ENCODE measurements at regions not wholly inside any gene's neighbourhood (a gene's known extent, or its start where the extent isn't known, plus 50 kb on each side); places are given as distances from the start of the nearest gene placed in this dataset.

- Histone ChIP-seq H3K4me3 (ENCODE audit: low read depth, low read length) (no peak overlapping the region), H3K36me3 (ENCODE audit: control insufficient read depth, insufficient read depth, low read length) (no peaks in the 10 kb centered on the region), H3K27me3 (ENCODE audit: control insufficient read depth, insufficient read depth, low read length) (no peaks in the 10 kb centered on the region; the same call in 1 of the 2 replicates)
- no peak for TF ChIP-seq CTCF (IDR thresholded peaks at IDR 0.05; ENCODE audit: insufficient read depth, low read depth, low read length)
- ChIA-PET POLR2A (no interaction called here), CTCF (interaction anchor here (2.1 kb wide), 1 partner anchor 8 kb away, joined by 5 read pairs; no protein-coding TSS in a partner anchor)
- DNase-seq (ENCODE audit: low read depth), result no peak
Observed at GRCh38 chr6:125474061-125474460, 172.3 kb upstream of the HDDC2 start.

GRCh38 chr6:125477156-125477555 lies 175.4 kb upstream of the HDDC2 start:
- H3K36me3 ChIP-seq (ENCODE audit: control insufficient read depth, insufficient read depth, low read length), result no peaks in the 10 kb centered on the region
- ChIA-PET CTCF (no interaction called here), POLR2A (no interaction called here)
- no peak for TF ChIP-seq CTCF (IDR thresholded peaks at IDR 0.05; ENCODE audit: insufficient read depth, low read depth, low read length)
- no peak for DNase-seq (ENCODE audit: low read depth)
- no peaks in the 10 kb centered on the region for H3K27me3 ChIP-seq (ENCODE audit: control insufficient read depth, insufficient read depth, low read length)
- H3K4me3 ChIP-seq (ENCODE audit: low read depth, low read length), result no peak overlapping the region

GRCh38 chr6:125477844-125478243 lies 176.1 kb upstream of the HDDC2 start:
- POLR2A ChIA-PET, result no interaction called here
- CTCF ChIA-PET, result no interaction called here
- DNase-seq (ENCODE audit: low read depth), result no peak
- Histone ChIP-seq H3K4me3 (ENCODE audit: low read depth, low read length) (no peak overlapping the region), H3K36me3 (ENCODE audit: control insufficient read depth, insufficient read depth, low read length) (no peaks in the 10 kb centered on the region), H3K27me3 (ENCODE audit: control insufficient read depth, insufficient read depth, low read length) (no peaks in the 10 kb centered on the region)
- no peak for TF ChIP-seq CTCF (IDR thresholded peaks at IDR 0.05; ENCODE audit: insufficient read depth, low read depth, low read length)

- CTCF ChIA-PET, result no interaction called here
- TF ChIP-seq CTCF (IDR thresholded peaks at IDR 0.05; ENCODE audit: insufficient read depth, low read depth, low read length), result no peak
- no peaks in the 10 kb centered on the region for H3K27me3 ChIP-seq (ENCODE audit: control insufficient read depth, insufficient read depth, low read length)
Observed at GRCh38 chr6:125480146-125480545, 178.4 kb upstream of the HDDC2 start.

GRCh38 chr6:125480571-125480970 lies 178.8 kb upstream of the HDDC2 start:
- Histone ChIP-seq H3K27me3 (ENCODE audit: control insufficient read depth, insufficient read depth, low read length) (no peaks in the 10 kb centered on the region), H3K36me3 (ENCODE audit: control insufficient read depth, insufficient read depth, low read length) (no peaks in the 10 kb centered on the region), H3K4me3 (ENCODE audit: low read depth, low read length) (no peak overlapping the region)
- POLR2A ChIA-PET, result no interaction called here
- CTCF ChIA-PET, result no interaction called here
- DNase-seq (ENCODE audit: low read depth), result no peak
- no peak for TF ChIP-seq CTCF (IDR thresholded peaks at IDR 0.05; ENCODE audit: insufficient read depth, low read depth, low read length)

More at GRCh38 chr6:125480146-125480545, 178.4 kb upstream of the HDDC2 start:
- POLR2A ChIA-PET, result no interaction called here
- DNase-seq (ENCODE audit: low read depth), result no peak
- no peak overlapping the region for H3K4me3 ChIP-seq (ENCODE audit: low read depth, low read length)
- no peaks in the 10 kb centered on the region for H3K36me3 ChIP-seq (ENCODE audit: control insufficient read depth, insufficient read depth, low read length)
